ENCODE measurements at regions not wholly inside any gene's neighbourhood (a gene's known extent, or its start where the extent isn't known, plus 50 kb on each side); places are given as distances from the start of the nearest gene placed in this dataset.

- no peak overlapping the region for H3K4me2 ChIP-seq (ENCODE audit: low read length)
These were observed 52.2 kb upstream of the SPATA31E1 start for GRCh38 chr9:87830446-87830845.

GRCh38 chr9:87831159-87831558 lies 51.5 kb upstream of the SPATA31E1 start:
- Histone ChIP-seq H2AFZ (ENCODE audit: low read length) (no peak overlapping the region), H3F3A (ENCODE audit: insufficient read depth, low read length) (no peaks in the 10 kb centered on the region), H3K9me3 (ENCODE audit: low read length) (no peaks in the 10 kb centered on the region), H3K27ac (ENCODE audit: low read depth, low read length, poor library complexity, severe bottlenecking) (no peak overlapping the region), H3K27me3 (ENCODE audit: insufficient read depth, low read length) (no peaks in the 10 kb centered on the region), H3K79me2 (ENCODE audit: insufficient read depth, low read length) (no peaks in the 10 kb centered on the region), H3K4me1 (ENCODE audit: insufficient read depth, low read length, severe bottlenecking) (no peaks in the 10 kb centered on the region), H3K36me3 (ENCODE audit: insufficient read depth, low read length) (no peaks in the 10 kb centered on the region), H3K9ac (ENCODE audit: low read length) (no peak overlapping the region), H4K20me1 (ENCODE audit: insufficient read depth, low read length) (no peaks in the 10 kb centered on the region), H3K4me3 (ENCODE audit: low read depth, low read length, poor library complexity, severe bottlenecking) (no peak overlapping the region), H3K9me2 (ENCODE audit: low read depth, low read length) (no peaks in the 10 kb centered on the region), H3K4me2 (ENCODE audit: low read length) (no peak overlapping the region)
- TF ChIP-seq EZH2 (IDR thresholded peaks at IDR 0.05; ENCODE audit: borderline replicate concordance, low read length) (no peak), CTCF (IDR thresholded peaks at IDR 0.05; ENCODE audit: low read length) (no peak)

More at GRCh38 chr9:87830446-87830845, 52.2 kb upstream of the SPATA31E1 start:
- Histone ChIP-seq H3F3A (ENCODE audit: insufficient read depth, low read length) (no peaks in the 10 kb centered on the region), H3K9ac (ENCODE audit: low read length) (no peak overlapping the region), H3K9me2 (ENCODE audit: low read depth, low read length) (no peaks in the 10 kb centered on the region), H4K20me1 (ENCODE audit: insufficient read depth, low read length) (no peaks in the 10 kb centered on the region), H3K36me3 (ENCODE audit: insufficient read depth, low read length) (no peaks in the 10 kb centered on the region), H3K4me1 (ENCODE audit: insufficient read depth, low read length, severe bottlenecking) (no peaks in the 10 kb centered on the region), H3K9me3 (ENCODE audit: low read length) (no peaks in the 10 kb centered on the region), H3K27me3 (ENCODE audit: insufficient read depth, low read length) (no peaks in the 10 kb centered on the region), H3K79me2 (ENCODE audit: insufficient read depth, low read length) (no peaks in the 10 kb centered on the region), H3K27ac (ENCODE audit: low read depth, low read length, poor library complexity, severe bottlenecking) (no peak overlapping the region), H2AFZ (ENCODE audit: low read length) (no peak overlapping the region), H3K4me3 (ENCODE audit: low read depth, low read length, poor library complexity, severe bottlenecking) (no peak overlapping the region)
- TF ChIP-seq CTCF (IDR thresholded peaks at IDR 0.05; ENCODE audit: low read length) (no peak), EZH2 (IDR thresholded peaks at IDR 0.05; ENCODE audit: borderline replicate concordance, low read length) (no peak)

All from OCI-LY1 (cell line).